ENCODE measurements at regions not wholly inside any gene's neighbourhood (a gene's known extent, or its start where the extent isn't known, plus 50 kb on each side); places are given as distances from the start of the nearest gene placed in this dataset.

- no peak for TF ChIP-seq CTCF (IDR thresholded peaks at IDR 0.05; ENCODE audit: insufficient read depth, low read length, missing control alignments)
- ChIA-PET POLR2A (no interaction called here), CTCF (no interaction called here)
- H3K4me3 ChIP-seq (ENCODE audit: low read depth, low read length), result no peak overlapping the region
- DNase-seq (ENCODE audit: low read depth, low spot score), result no peak
Observed at GRCh38 chr1:193552274-193552673, 365.9 kb upstream of the B3GALT2 start.

GRCh38 chr1:193549081-193549480 is 362.7 kb upstream of the B3GALT2 start:
- ChIA-PET CTCF (interaction anchor here (1.3 kb wide), 1 partner anchor 14 kb away, joined by 3 read pairs; no protein-coding TSS in a partner anchor), POLR2A (no interaction called here)

GRCh38 chr1:193545171-193545570 is 358.8 kb upstream of the B3GALT2 start:
- no peak for TF ChIP-seq CTCF (IDR thresholded peaks at IDR 0.05; ENCODE audit: insufficient read depth, low read length, missing control alignments)
- no peak overlapping the region for H3K4me3 ChIP-seq (ENCODE audit: low read depth, low read length)
- CTCF ChIA-PET, result no interaction called here
- POLR2A ChIA-PET, result no interaction called here
- no peak for DNase-seq (ENCODE audit: low read depth, low spot score)

More at GRCh38 chr1:193549081-193549480, 362.7 kb upstream of the B3GALT2 start:
- no peak for DNase-seq (ENCODE audit: low read depth, low spot score)
- no peak overlapping the region for H3K4me3 ChIP-seq (ENCODE audit: low read depth, low read length)
- TF ChIP-seq CTCF (IDR thresholded peaks at IDR 0.05; ENCODE audit: insufficient read depth, low read length, missing control alignments), result no peak

- H3K4me3 ChIP-seq (ENCODE audit: low read depth, low read length), result no peak overlapping the region
- POLR2A ChIA-PET, result no interaction called here
- CTCF ChIA-PET, result no interaction called here
- peak; percentile 12 for DNase-seq (ENCODE audit: low read depth, low spot score)
- no peak for TF ChIP-seq CTCF (IDR thresholded peaks at IDR 0.05; ENCODE audit: insufficient read depth, low read length, missing control alignments)
Observed at GRCh38 chr1:193543259-193543658, 356.8 kb upstream of the B3GALT2 start.

GRCh38 chr1:193542690-193543089 is 356.3 kb upstream of the B3GALT2 start:
- no peak for DNase-seq (ENCODE audit: low read depth, low spot score)
- no peak overlapping the region for H3K4me3 ChIP-seq (ENCODE audit: low read depth, low read length)
- ChIA-PET POLR2A (no interaction called here), CTCF (no interaction called here)
- no peak for TF ChIP-seq CTCF (IDR thresholded peaks at IDR 0.05; ENCODE audit: insufficient read depth, low read length, missing control alignments)

- no peak for DNase-seq (ENCODE audit: low read depth, low spot score)
- CTCF ChIA-PET, result no interaction called here
- H3K4me3 ChIP-seq (ENCODE audit: low read depth, low read length), result no peak overlapping the region
- POLR2A ChIA-PET, result no interaction called here
- no peak for TF ChIP-seq CTCF (IDR thresholded peaks at IDR 0.05; ENCODE audit: insufficient read depth, low read length, missing control alignments)
Observed at GRCh38 chr1:193540511-193540910, 354.1 kb upstream of the B3GALT2 start.

Data from AG04449 (cell line).